IPS-18a (cell line): ENCODE measurements at regions not wholly inside any gene's neighbourhood (a gene's known extent, or its start where the extent isn't known, plus 50 kb on each side); places are given as distances from the start of the nearest gene placed in this dataset.

ENCODE experiments used
- H3K27ac ChIP-seq: one replicate; pipeline ENCODE4 v1.5.1; 2013; ENCODE audit warnings: low read length
- H3K27me3 ChIP-seq: one replicate; pipeline ENCODE4 v1.6.1; 2013; ENCODE audit warnings: mild to moderate bottlenecking, low read length; ENCODE audit not compliant: control insufficient read depth, insufficient read depth
- H3K36me3 ChIP-seq: one replicate; pipeline ENCODE4 v1.6.1; 2013; ENCODE audit warnings: low read depth, low read length; ENCODE audit not compliant: control insufficient read depth
- H3K4me1 ChIP-seq: one replicate; pipeline ENCODE4 v1.6.1; 2013; ENCODE audit warnings: low read depth, low read length; ENCODE audit not compliant: control insufficient read depth
- H3K4me3 ChIP-seq: one replicate; pipeline ENCODE4 v1.5.1; 2013; ENCODE audit warnings: low read length
- H3K9ac ChIP-seq: one replicate; pipeline ENCODE4 v1.6.1; 2013; ENCODE audit warnings: mild to moderate bottlenecking, low read length, moderate library complexity
- H3K9me3 ChIP-seq: one replicate; pipeline ENCODE4 v1.6.1; 2013; ENCODE audit warnings: low read depth, low read length; ENCODE audit not compliant: control insufficient read depth

- no peaks in the 10 kb centered on the region for H3K9me3 ChIP-seq
- H3K27ac ChIP-seq = no peak overlapping the region
- no peak overlapping the region for H3K9ac ChIP-seq
- no peak overlapping the region for H3K4me3 ChIP-seq
- H3K27me3 ChIP-seq = no peaks in the 10 kb centered on the region
- H3K4me1 ChIP-seq = no peaks in the 10 kb centered on the region
- no peaks in the 10 kb centered on the region for H3K36me3 ChIP-seq
These were observed 182.2 kb upstream of the E2F7 start for GRCh38 chr12:77247542-77247941.

- no peak overlapping the region for H3K4me3 ChIP-seq
- H3K27ac ChIP-seq = no peak overlapping the region
- peaks cover 3% of the 10 kb centered on the region for H3K4me1 ChIP-seq
- H3K27me3 ChIP-seq = no peaks in the 10 kb centered on the region
- no peaks in the 10 kb centered on the region for H3K9me3 ChIP-seq
- H3K36me3 ChIP-seq = no peaks in the 10 kb centered on the region
- no peak overlapping the region for H3K9ac ChIP-seq
These were observed 178.0 kb upstream of the E2F7 start for GRCh38 chr12:77243345-77243744.

GRCh38 chr12:77239617-77240016 is 174.2 kb upstream of the E2F7 start:
- Histone ChIP-seq H3K9me3 (no peaks in the 10 kb centered on the region), H3K27me3 (no peaks in the 10 kb centered on the region), H3K9ac (no peak overlapping the region), H3K4me1 (peaks cover 12% of the 10 kb centered on the region), H3K4me3 (no peak overlapping the region), H3K36me3 (no peaks in the 10 kb centered on the region), H3K27ac (no peak overlapping the region)

GRCh38 chr12:77238335-77238734 is 173.0 kb upstream of the E2F7 start:
- H3K27me3 ChIP-seq = no peaks in the 10 kb centered on the region
- H3K36me3 ChIP-seq = no peaks in the 10 kb centered on the region
- H3K27ac ChIP-seq = no peak overlapping the region
- H3K4me1 ChIP-seq = peaks cover 12% of the 10 kb centered on the region
- H3K9me3 ChIP-seq = no peaks in the 10 kb centered on the region
- no peak overlapping the region for H3K4me3 ChIP-seq
- H3K9ac ChIP-seq = no peak overlapping the region

- Histone ChIP-seq H3K36me3 (no peaks in the 10 kb centered on the region), H3K27ac (no peak overlapping the region), H3K9me3 (no peaks in the 10 kb centered on the region), H3K4me3 (no peak overlapping the region), H3K4me1 (peaks cover 12% of the 10 kb centered on the region), H3K9ac (no peak overlapping the region), H3K27me3 (no peaks in the 10 kb centered on the region)
These were observed 172.5 kb upstream of the E2F7 start for GRCh38 chr12:77237896-77238295.

GRCh38 chr12:77236066-77236465 is 170.7 kb upstream of the E2F7 start:
- Histone ChIP-seq H3K4me1 (peaks cover 12% of the 10 kb centered on the region), H3K27ac (no peak overlapping the region), H3K27me3 (no peaks in the 10 kb centered on the region), H3K36me3 (no peaks in the 10 kb centered on the region), H3K4me3 (no peak overlapping the region), H3K9ac (no peak overlapping the region), H3K9me3 (no peaks in the 10 kb centered on the region)

- Histone ChIP-seq H3K9me3 (no peaks in the 10 kb centered on the region), H3K27ac (no peak overlapping the region), H3K4me1 (peaks cover 13% of the 10 kb centered on the region), H3K9ac (no peak overlapping the region), H3K36me3 (no peaks in the 10 kb centered on the region), H3K27me3 (no peaks in the 10 kb centered on the region), H3K4me3 (no peak overlapping the region)
These were observed 166.7 kb upstream of the E2F7 start for GRCh38 chr12:77232045-77232444.

GRCh38 chr12:77231501-77231918 is 166.1 kb upstream of the E2F7 start:
- Histone ChIP-seq H3K9me3 (no peaks in the 10 kb centered on the region), H3K9ac (no peak overlapping the region)

GRCh38 chr12:77229640-77230442 is 164.5 kb upstream of the E2F7 start:
- H3K36me3 ChIP-seq = no peaks in the 10 kb centered on the region
- no peaks in the 10 kb centered on the region for H3K9me3 ChIP-seq
- H3K4me1 ChIP-seq = peaks cover 13% of the 10 kb centered on the region
- no peaks in the 10 kb centered on the region for H3K27me3 ChIP-seq
- H3K4me3 ChIP-seq = no peak overlapping the region
- no peak overlapping the region for H3K9ac ChIP-seq
- H3K27ac ChIP-seq = no peak overlapping the region

More at GRCh38 chr12:77231501-77231918, 166.1 kb upstream of the E2F7 start:
- no peaks in the 10 kb centered on the region for H3K36me3 ChIP-seq
- H3K4me1 ChIP-seq = peaks cover 13% of the 10 kb centered on the region
- no peak overlapping the region for H3K4me3 ChIP-seq
- H3K27ac ChIP-seq = no peak overlapping the region
- H3K27me3 ChIP-seq = no peaks in the 10 kb centered on the region

- no peaks in the 10 kb centered on the region for H3K36me3 ChIP-seq
- H3K4me3 ChIP-seq = no peak overlapping the region
- H3K27ac ChIP-seq = no peak overlapping the region
- H3K9ac ChIP-seq = no peak overlapping the region
- H3K27me3 ChIP-seq = no peaks in the 10 kb centered on the region
- no peaks in the 10 kb centered on the region for H3K9me3 ChIP-seq
- peaks cover 13% of the 10 kb centered on the region for H3K4me1 ChIP-seq
These were observed 163.0 kb upstream of the E2F7 start for GRCh38 chr12:77228376-77228775.

GRCh38 chr12:77226368-77226767 is 161.0 kb upstream of the E2F7 start:
- no peaks in the 10 kb centered on the region for H3K9me3 ChIP-seq
- no peak overlapping the region for H3K9ac ChIP-seq

GRCh38 chr12:77225373-77225772 is 160.0 kb upstream of the E2F7 start:
- Histone ChIP-seq H3K9me3 (no peaks in the 10 kb centered on the region), H3K4me1 (peaks cover 13% of the 10 kb centered on the region), H3K9ac (no peak overlapping the region), H3K4me3 (no peak overlapping the region), H3K27ac (no peak overlapping the region), H3K36me3 (no peaks in the 10 kb centered on the region), H3K27me3 (no peaks in the 10 kb centered on the region)

More at GRCh38 chr12:77226368-77226767, 161.0 kb upstream of the E2F7 start:
- Histone ChIP-seq H3K4me1 (peaks cover 13% of the 10 kb centered on the region), H3K36me3 (no peaks in the 10 kb centered on the region), H3K4me3 (no peak overlapping the region), H3K27me3 (no peaks in the 10 kb centered on the region), H3K27ac (no peak overlapping the region)
